ENCODE measurements at regions not wholly inside any gene's neighbourhood (a gene's known extent, or its start where the extent isn't known, plus 50 kb on each side); places are given as distances from the start of the nearest gene placed in this dataset.

DNA sequence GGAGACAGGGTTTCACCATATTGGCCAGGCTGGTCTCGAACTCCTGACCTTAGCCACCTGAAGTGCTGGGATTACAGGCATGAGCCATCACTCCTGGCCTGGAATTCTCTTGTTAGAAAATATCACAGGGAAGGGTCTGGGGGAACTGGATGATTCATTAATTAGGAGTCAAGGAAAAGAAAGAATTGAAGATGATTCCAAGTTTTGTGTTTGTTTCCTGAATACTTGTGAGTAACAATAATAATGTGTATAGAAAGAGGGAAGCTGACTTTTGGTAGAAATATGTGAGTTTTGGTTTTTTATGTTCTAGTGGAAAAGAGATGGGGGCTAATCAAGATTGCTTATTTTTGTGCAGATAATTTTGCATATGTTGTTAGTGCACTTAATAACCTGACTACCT lies 77.3 kb upstream of the CLNK start:
- Mint-ChIP-seq H3K9me3 (peaks cover 80% of the 10 kb centered on the region), H3K27ac (no peak overlapping the region), H3K4me1 (no peaks in the 10 kb centered on the region), H3K36me3 (peaks cover 56% of the 10 kb centered on the region), H3K4me3 (no peak overlapping the region), H3K27me3 (ENCODE audit: low read depth) (peaks cover 5% of the 10 kb centered on the region; the same call in 1 of the 2 replicates)
- DNase-seq (ENCODE audit: low spot score) (no peak), ATAC-seq (no peak)
- ChIA-PET POLR2A (no interaction called here), CTCF (no interaction called here)
- TF ChIP-seq CREM (CRISPR knock-in tag; IDR thresholded peaks at IDR 0.05) (no peak), ESRRA (CRISPR knock-in tag; IDR thresholded peaks at IDR 0.05; ENCODE audit: borderline replicate concordance) (no peak), RELA (CRISPR knock-in tag; IDR thresholded peaks at IDR 0.05; ENCODE audit: borderline replicate concordance) (no peak), FOXP1 (CRISPR knock-in tag; IDR thresholded peaks at IDR 0.05; ENCODE audit: borderline replicate concordance) (no peak), EMX1 (CRISPR knock-in tag; IDR thresholded peaks at IDR 0.05) (no peak), SMAD3 (CRISPR knock-in tag; IDR thresholded peaks at IDR 0.05; ENCODE audit: borderline replicate concordance) (no peak), PRRX2 (CRISPR knock-in tag; IDR thresholded peaks at IDR 0.05) (no peak), ZNF671 (CRISPR knock-in tag; IDR thresholded peaks at IDR 0.05) (no peak), JUN (CRISPR knock-in tag; IDR thresholded peaks at IDR 0.05) (no peak), TEAD1 (CRISPR knock-in tag; IDR thresholded peaks at IDR 0.05) (no peak), GABPB1 (CRISPR knock-in tag; IDR thresholded peaks at IDR 0.05) (no peak), ATF1 (CRISPR knock-in tag; IDR thresholded peaks at IDR 0.05) (no peak), ZNF232 (CRISPR knock-in tag; IDR thresholded peaks at IDR 0.05) (no peak)
- TF ChIP-seq, protein P1, sequence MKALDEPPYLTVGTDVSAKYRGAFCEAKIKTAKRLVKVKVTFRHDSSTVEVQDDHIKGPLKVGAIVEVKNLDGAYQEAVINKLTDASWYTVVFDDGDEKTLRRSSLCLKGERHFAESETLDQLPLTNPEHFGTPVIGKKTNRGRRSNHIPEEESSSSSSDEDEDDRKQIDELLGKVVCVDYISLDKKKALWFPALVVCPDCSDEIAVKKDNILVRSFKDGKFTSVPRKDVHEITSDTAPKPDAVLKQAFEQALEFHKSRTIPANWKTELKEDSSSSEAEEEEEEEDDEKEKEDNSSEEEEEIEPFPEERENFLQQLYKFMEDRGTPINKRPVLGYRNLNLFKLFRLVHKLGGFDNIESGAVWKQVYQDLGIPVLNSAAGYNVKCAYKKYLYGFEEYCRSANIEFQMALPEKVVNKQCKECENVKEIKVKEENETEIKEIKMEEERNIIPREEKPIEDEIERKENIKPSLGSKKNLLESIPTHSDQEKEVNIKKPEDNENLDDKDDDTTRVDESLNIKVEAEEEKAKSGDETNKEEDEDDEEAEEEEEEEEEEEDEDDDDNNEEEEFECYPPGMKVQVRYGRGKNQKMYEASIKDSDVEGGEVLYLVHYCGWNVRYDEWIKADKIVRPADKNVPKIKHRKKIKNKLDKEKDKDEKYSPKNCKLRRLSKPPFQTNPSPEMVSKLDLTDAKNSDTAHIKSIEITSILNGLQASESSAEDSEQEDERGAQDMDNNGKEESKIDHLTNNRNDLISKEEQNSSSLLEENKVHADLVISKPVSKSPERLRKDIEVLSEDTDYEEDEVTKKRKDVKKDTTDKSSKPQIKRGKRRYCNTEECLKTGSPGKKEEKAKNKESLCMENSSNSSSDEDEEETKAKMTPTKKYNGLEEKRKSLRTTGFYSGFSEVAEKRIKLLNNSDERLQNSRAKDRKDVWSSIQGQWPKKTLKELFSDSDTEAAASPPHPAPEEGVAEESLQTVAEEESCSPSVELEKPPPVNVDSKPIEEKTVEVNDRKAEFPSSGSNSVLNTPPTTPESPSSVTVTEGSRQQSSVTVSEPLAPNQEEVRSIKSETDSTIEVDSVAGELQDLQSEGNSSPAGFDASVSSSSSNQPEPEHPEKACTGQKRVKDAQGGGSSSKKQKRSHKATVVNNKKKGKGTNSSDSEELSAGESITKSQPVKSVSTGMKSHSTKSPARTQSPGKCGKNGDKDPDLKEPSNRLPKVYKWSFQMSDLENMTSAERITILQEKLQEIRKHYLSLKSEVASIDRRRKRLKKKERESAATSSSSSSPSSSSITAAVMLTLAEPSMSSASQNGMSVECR (CRISPR knock-in tag; IDR thresholded peaks at IDR 0.05; ENCODE audit: borderline replicate concordance) = no peak
- TF ChIP-seq, protein P2, sequence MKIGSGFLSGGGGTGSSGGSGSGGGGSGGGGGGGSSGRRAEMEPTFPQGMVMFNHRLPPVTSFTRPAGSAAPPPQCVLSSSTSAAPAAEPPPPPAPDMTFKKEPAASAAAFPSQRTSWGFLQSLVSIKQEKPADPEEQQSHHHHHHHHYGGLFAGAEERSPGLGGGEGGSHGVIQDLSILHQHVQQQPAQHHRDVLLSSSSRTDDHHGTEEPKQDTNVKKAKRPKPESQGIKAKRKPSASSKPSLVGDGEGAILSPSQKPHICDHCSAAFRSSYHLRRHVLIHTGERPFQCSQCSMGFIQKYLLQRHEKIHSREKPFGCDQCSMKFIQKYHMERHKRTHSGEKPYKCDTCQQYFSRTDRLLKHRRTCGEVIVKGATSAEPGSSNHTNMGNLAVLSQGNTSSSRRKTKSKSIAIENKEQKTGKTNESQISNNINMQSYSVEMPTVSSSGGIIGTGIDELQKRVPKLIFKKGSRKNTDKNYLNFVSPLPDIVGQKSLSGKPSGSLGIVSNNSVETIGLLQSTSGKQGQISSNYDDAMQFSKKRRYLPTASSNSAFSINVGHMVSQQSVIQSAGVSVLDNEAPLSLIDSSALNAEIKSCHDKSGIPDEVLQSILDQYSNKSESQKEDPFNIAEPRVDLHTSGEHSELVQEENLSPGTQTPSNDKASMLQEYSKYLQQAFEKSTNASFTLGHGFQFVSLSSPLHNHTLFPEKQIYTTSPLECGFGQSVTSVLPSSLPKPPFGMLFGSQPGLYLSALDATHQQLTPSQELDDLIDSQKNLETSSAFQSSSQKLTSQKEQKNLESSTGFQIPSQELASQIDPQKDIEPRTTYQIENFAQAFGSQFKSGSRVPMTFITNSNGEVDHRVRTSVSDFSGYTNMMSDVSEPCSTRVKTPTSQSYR (CRISPR knock-in tag; IDR thresholded peaks at IDR 0.05) = no peak
- TF ChIP-seq, protein P3, sequence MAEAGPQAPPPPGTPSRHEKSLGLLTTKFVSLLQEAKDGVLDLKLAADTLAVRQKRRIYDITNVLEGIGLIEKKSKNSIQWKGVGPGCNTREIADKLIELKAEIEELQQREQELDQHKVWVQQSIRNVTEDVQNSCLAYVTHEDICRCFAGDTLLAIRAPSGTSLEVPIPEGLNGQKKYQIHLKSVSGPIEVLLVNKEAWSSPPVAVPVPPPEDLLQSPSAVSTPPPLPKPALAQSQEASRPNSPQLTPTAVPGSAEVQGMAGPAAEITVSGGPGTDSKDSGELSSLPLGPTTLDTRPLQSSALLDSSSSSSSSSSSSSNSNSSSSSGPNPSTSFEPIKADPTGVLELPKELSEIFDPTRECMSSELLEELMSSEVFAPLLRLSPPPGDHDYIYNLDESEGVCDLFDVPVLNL (CRISPR knock-in tag; IDR thresholded peaks at IDR 0.05; ENCODE audit: borderline replicate concordance, low read depth) = no peak
- TF ChIP-seq, protein P4, sequence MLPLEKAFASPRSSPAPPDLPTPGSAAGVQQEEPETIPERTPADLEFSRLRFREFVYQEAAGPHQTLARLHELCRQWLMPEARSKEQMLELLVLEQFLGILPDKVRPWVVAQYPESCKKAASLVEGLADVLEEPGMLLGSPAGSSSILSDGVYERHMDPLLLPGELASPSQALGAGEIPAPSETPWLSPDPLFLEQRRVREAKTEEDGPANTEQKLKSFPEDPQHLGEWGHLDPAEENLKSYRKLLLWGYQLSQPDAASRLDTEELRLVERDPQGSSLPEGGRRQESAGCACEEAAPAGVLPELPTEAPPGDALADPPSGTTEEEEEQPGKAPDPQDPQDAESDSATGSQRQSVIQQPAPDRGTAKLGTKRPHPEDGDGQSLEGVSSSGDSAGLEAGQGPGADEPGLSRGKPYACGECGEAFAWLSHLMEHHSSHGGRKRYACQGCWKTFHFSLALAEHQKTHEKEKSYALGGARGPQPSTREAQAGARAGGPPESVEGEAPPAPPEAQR (CRISPR knock-in tag; IDR thresholded peaks at IDR 0.05) = no peak
- TF ChIP-seq, protein P5, sequence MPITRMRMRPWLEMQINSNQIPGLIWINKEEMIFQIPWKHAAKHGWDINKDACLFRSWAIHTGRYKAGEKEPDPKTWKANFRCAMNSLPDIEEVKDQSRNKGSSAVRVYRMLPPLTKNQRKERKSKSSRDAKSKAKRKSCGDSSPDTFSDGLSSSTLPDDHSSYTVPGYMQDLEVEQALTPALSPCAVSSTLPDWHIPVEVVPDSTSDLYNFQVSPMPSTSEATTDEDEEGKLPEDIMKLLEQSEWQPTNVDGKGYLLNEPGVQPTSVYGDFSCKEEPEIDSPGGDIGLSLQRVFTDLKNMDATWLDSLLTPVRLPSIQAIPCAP (CRISPR knock-in tag; IDR thresholded peaks at IDR 0.05) = no peak
